ENCODE measurements at regions not wholly inside any gene's neighbourhood (a gene's known extent, or its start where the extent isn't known, plus 50 kb on each side); places are given as distances from the start of the nearest gene placed in this dataset.

GRCh38 chr5:134466241-134467069 is 54.8 kb upstream of the CDKN2AIPNL start:
- no peak for TF ChIP-seq CTCF (IDR thresholded peaks at IDR 0.05; ENCODE audit: insufficient read depth, low read length, poor library complexity, severe bottlenecking)
- TF ChIP-seq EZH2phosphoT487 (conservative IDR thresholded peaks at IDR 0.05; ENCODE audit: low read length), result no peak
